Subcutaneous abdominal adipose tissue (tissue), 5 donors: ENCODE measurements at regions not wholly inside any gene's neighbourhood (a gene's known extent, or its start where the extent isn't known, plus 50 kb on each side); places are given as distances from the start of the nearest gene placed in this dataset.

Experiments used
- H3K27ac ChIP-seq: one replicate; pipeline ENCODE4 v1.7.0; 2013; ENCODE audit warnings: low read depth, mild to moderate bottlenecking, inconsistent platforms, low read length, moderate library complexity
- H3K27me3 ChIP-seq, 5 donors: one replicate each; pipeline ENCODE4 v1.7.0; 2013; ENCODE audit warnings: low read length in 5 of 5, inconsistent platforms in 1 of 5; ENCODE audit not compliant: control insufficient read depth in 5 of 5, insufficient read depth in 4 of 5
- H3K36me3 ChIP-seq, 5 donors: one replicate each; pipeline ENCODE4 v1.7.0; 2013; ENCODE audit warnings: low read length in 5 of 5; ENCODE audit not compliant: control insufficient read depth in 5 of 5, insufficient read depth in 5 of 5
- H3K4me1 ChIP-seq, 5 donors: one replicate each; pipeline ENCODE4 v1.7.0; 2013; ENCODE audit warnings: low read length in 5 of 5, mild to moderate bottlenecking in 3 of 5, moderate library complexity in 1 of 5; ENCODE audit not compliant: control insufficient read depth in 5 of 5, insufficient read depth in 5 of 5
- H3K4me3 ChIP-seq, 5 donors: one replicate each; pipeline ENCODE4 v1.7.0; 2013; ENCODE audit warnings: low read length in 5 of 5, low read depth in 1 of 5
- H3K9ac ChIP-seq, 5 donors: one replicate each; pipeline ENCODE4 v1.7.0; 2013; ENCODE audit warnings: low read length in 5 of 5, mild to moderate bottlenecking in 4 of 5, moderate library complexity in 3 of 5
- H3K9me3 ChIP-seq, 5 donors: one replicate each; pipeline ENCODE4 v1.7.0; 2013; ENCODE audit warnings: low read length in 5 of 5; ENCODE audit not compliant: control insufficient read depth in 5 of 5
- donor health status: healthy.
- donor health status: healthy.
- donor health status: healthy.
- donor health status: healthy.
- donor health status: healthy.

GRCh38 chr6:126526547-126526946 is 186.6 kb downstream of the CENPW start:
- no peaks in the 10 kb centered on the region for H3K27me3 ChIP-seq
- no peaks in the 10 kb centered on the region for H3K4me1 ChIP-seq
- no peak overlapping the region for H3K4me3 ChIP-seq
- no peak overlapping the region for H3K9ac ChIP-seq
- no peaks in the 10 kb centered on the region for H3K36me3 ChIP-seq
- H3K27ac ChIP-seq: no peak overlapping the region
- H3K9me3 ChIP-seq: no peaks in the 10 kb centered on the region

- H3K36me3 ChIP-seq: no peaks in the 10 kb centered on the region
- H3K27ac ChIP-seq: no peak overlapping the region
- no peaks in the 10 kb centered on the region for H3K9me3 ChIP-seq
- H3K4me1 ChIP-seq: no peaks in the 10 kb centered on the region
- H3K4me3 ChIP-seq: no peak overlapping the region
- H3K9ac ChIP-seq: no peak overlapping the region
- no peaks in the 10 kb centered on the region for H3K27me3 ChIP-seq
Measured at GRCh38 chr6:126526996-126527606, 187.2 kb downstream of the CENPW start.

- Histone ChIP-seq H3K4me1 (no peaks in the 10 kb centered on the region), H3K4me3 (no peak overlapping the region)
Measured at GRCh38 chr6:126529637-126530362, 189.9 kb downstream of the CENPW start.

GRCh38 chr6:126530775-126531174 is 190.9 kb downstream of the CENPW start:
- no peaks in the 10 kb centered on the region for H3K36me3 ChIP-seq
- H3K27ac ChIP-seq: no peak overlapping the region
- H3K9me3 ChIP-seq: no peaks in the 10 kb centered on the region
- H3K9ac ChIP-seq: no peak overlapping the region
- no peaks in the 10 kb centered on the region for H3K27me3 ChIP-seq
- no peak overlapping the region for H3K4me3 ChIP-seq
- no peaks in the 10 kb centered on the region for H3K4me1 ChIP-seq

More at GRCh38 chr6:126529637-126530362, 189.9 kb downstream of the CENPW start:
- Histone ChIP-seq H3K9me3 (no peaks in the 10 kb centered on the region), H3K27ac (no peak overlapping the region), H3K36me3 (no peaks in the 10 kb centered on the region), H3K9ac (no peak overlapping the region), H3K27me3 (no peaks in the 10 kb centered on the region)

- H3K36me3 ChIP-seq: no peaks in the 10 kb centered on the region
- H3K4me1 ChIP-seq: peaks cover 0 to 3% (median 0%) of the 10 kb centered on the region in 5 donors
- no peak overlapping the region for H3K9ac ChIP-seq
- H3K27ac ChIP-seq: no peak overlapping the region
- H3K4me3 ChIP-seq: no peak overlapping the region
- H3K9me3 ChIP-seq: no peaks in the 10 kb centered on the region
- no peaks in the 10 kb centered on the region for H3K27me3 ChIP-seq
Measured at GRCh38 chr6:126531286-126531685, 191.4 kb downstream of the CENPW start.

GRCh38 chr6:126531840-126532239 is 191.9 kb downstream of the CENPW start:
- Histone ChIP-seq H3K9ac (no peak overlapping the region), H3K27ac (no peak overlapping the region), H3K9me3 (no peaks in the 10 kb centered on the region), H3K27me3 (no peaks in the 10 kb centered on the region), H3K4me1 (peaks cover 0 to 4% (median 0%) of the 10 kb centered on the region in 5 donors), H3K4me3 (no peak overlapping the region), H3K36me3 (no peaks in the 10 kb centered on the region)

GRCh38 chr6:126534401-126534800 is 194.5 kb downstream of the CENPW start:
- peaks cover 0 to 16% (median 3%) of the 10 kb centered on the region in 5 donors for H3K4me1 ChIP-seq
- no peaks in the 10 kb centered on the region for H3K36me3 ChIP-seq
- no peak overlapping the region for H3K4me3 ChIP-seq
- H3K9ac ChIP-seq: no peak overlapping the region
- H3K27ac ChIP-seq: no peak overlapping the region
- no peaks in the 10 kb centered on the region for H3K9me3 ChIP-seq
- no peaks in the 10 kb centered on the region for H3K27me3 ChIP-seq

GRCh38 chr6:126535138-126535537 is 195.2 kb downstream of the CENPW start:
- H3K9ac ChIP-seq: no peak overlapping the region
- no peaks in the 10 kb centered on the region for H3K36me3 ChIP-seq
- H3K9me3 ChIP-seq: no peaks in the 10 kb centered on the region
- peaks cover 0 to 16% (median 3%) of the 10 kb centered on the region in 5 donors for H3K4me1 ChIP-seq
- no peaks in the 10 kb centered on the region for H3K27me3 ChIP-seq
- no peak overlapping the region for H3K4me3 ChIP-seq
- no peak overlapping the region for H3K27ac ChIP-seq

GRCh38 chr6:126535595-126535994 is 195.7 kb downstream of the CENPW start:
- H3K4me1 ChIP-seq: peaks cover 0 to 18% (median 3%) of the 10 kb centered on the region in 5 donors
- H3K27me3 ChIP-seq: no peaks in the 10 kb centered on the region
- no peak overlapping the region for H3K4me3 ChIP-seq
- no peaks in the 10 kb centered on the region for H3K9me3 ChIP-seq
- no peak overlapping the region for H3K9ac ChIP-seq
- no peaks in the 10 kb centered on the region for H3K36me3 ChIP-seq
- H3K27ac ChIP-seq: no peak overlapping the region

- Histone ChIP-seq H3K4me1 (peaks cover 0 to 18% (median 3%) of the 10 kb centered on the region in 5 donors), H3K9ac (no peak overlapping the region), H3K27ac (no peak overlapping the region), H3K27me3 (no peaks in the 10 kb centered on the region), H3K36me3 (no peaks in the 10 kb centered on the region), H3K9me3 (no peaks in the 10 kb centered on the region), H3K4me3 (no peak overlapping the region)
Measured at GRCh38 chr6:126537061-126537816, 197.3 kb downstream of the CENPW start.
